HG03575 (cell line): ENCODE measurements at regions not wholly inside any gene's neighbourhood (a gene's known extent, or its start where the extent isn't known, plus 50 kb on each side); places are given as distances from the start of the nearest gene placed in this dataset.

Experiments used
- ATAC-seq: cut with Tn5 transposase; IDR thresholded peaks from one replicate; pipeline ENCODE4 v1.9.1; 2021; ENCODE audit not compliant: unreplicated experiment, insufficient number of reproducible peaks, low FRiP score; ENCODE audit errors: extremely low read depth

GRCh38 chr14:29166507-29166906, 399.9 kb downstream of the FOXG1 start:
- ATAC-seq, result no peak

DNA sequence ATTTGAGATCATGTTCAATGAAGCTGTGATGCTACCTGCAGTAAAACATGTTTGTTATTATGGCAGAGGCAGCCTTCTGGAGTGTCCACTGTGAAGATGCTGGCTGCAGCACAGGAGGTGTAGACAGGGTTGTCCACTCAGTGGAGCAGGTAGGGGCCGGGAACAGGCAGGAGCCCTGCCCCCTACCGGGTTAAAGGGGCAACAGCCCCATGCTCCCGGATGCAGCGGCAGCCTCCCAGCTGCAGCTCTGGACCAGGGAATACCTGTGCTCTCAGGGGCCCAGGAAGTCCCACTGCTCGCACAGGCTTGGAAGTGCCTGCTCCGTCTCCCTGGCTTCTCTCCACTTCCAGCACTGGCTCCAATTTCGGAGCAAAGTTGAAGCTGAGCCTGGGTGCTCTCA, 401.6 kb downstream of the FOXG1 start:
- no peak for ATAC-seq

DNA sequence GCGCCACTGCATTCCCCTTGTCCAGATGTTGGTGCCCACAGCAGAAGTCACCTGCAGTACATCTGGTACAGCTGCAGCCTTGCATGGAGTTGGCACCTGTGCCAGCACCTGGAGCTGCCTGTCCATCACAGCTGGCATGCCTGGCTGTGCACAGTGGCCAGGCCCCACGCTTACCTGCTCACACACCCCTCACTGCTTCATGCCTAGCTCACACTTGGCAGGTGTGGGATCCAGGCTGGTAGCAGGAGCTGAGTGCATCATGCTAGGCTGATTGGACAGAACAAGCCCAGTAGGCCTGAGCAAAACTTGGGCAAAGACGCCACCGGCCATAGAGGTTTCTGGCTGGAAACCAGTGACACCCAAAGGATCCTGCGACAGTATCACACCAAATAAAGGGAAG, 402.8 kb downstream of the FOXG1 start:
- ATAC-seq, result no peak

- ATAC-seq, result no peak
These were observed 409.1 kb downstream of the FOXG1 start for GRCh38 chr14:29175706-29176105.

GRCh38 chr14:29176876-29177275, 410.3 kb downstream of the FOXG1 start:
- no peak for ATAC-seq

DNA sequence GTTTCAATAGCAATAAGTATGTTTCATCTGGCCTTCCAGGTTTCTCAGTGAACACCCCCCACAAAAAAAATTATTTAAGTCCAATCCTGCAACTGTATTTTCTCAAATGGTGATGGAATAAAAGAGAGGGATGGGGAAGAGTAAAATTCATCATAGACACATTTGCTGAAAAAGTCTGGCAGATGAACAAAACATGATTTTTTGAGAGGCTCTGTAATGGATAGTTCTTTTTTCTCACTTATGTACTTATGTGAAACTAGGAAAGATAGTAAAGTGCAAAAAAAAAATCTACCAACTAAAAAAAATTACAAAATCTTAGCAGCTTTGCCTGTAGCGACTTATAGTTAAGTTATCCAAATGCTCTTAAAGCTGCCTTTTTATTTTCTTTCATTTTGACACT, 412.4 kb downstream of the FOXG1 start:
- no peak for ATAC-seq

DNA sequence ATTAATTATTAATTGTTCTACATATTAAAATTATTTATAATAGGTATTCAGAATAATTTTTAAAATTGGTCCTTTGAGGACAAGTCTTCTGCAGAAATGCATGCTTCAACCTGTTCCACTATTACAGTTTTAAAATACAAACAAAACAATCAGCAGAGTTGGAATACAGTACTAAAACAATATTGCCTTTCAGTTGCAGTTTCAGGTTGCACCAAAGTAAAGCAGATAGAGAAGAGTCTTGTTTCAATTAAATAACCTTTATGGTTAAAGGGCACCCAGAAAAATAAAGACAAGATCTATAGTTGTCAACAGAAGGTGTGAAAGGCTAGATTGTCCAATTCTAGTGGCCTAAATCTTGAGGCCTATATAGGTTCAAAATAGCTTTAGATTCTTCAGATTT, 424.5 kb downstream of the FOXG1 start:
- ATAC-seq, result no peak

GRCh38 chr14:29197557-29197956, 431.0 kb downstream of the FOXG1 start:
- no peak for ATAC-seq

DNA sequence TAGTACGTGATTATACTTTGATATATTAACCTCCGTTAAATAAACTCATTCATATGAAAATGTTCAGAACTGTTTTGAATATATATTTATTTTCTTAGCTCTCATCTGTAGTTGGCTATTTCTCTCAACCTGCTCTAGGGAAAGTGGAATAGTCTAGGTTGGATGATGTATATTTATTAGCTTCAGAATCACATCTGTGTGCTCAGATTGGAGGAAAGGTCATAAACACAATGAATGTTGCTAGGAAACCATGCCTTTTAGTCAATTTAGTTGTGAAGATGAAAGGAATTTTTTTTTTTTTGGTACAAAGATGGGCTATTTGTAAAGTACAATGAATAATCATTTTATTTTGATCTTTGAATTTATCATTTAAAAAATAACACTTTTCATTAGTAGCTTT, 439.1 kb downstream of the FOXG1 start:
- ATAC-seq, result no peak

- ATAC-seq, result no peak
These were observed 449.3 kb downstream of the FOXG1 start for GRCh38 chr14:29215853-29216252.

- ATAC-seq, result no peak
These were observed 450.0 kb downstream of the FOXG1 start for GRCh38 chr14:29216268-29217232.

GRCh38 chr14:29217813-29218450, 451.3 kb downstream of the FOXG1 start:
- no peak for ATAC-seq

DNA sequence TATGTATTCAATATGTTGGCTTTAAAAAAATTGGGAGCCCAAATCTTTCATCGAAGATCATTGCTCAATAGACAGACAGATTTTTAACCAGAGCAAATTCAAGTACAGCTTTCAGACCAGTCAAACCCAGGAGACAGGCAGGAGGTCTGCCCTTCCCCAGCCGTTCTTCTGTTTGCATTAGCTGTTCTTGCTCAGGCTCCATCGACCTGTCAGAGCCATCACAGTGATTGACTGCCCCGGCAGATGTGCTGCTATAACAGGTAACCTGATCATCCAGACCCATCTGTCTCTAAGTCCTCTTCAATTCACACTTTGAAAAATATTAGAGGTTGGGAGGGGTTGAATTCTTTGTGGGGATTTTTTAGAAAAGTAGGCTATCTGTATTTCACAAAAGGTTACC, 453.5 kb downstream of the FOXG1 start:
- ATAC-seq, result no peak

- ATAC-seq, result no peak
These were observed 454.0 kb downstream of the FOXG1 start for GRCh38 chr14:29220566-29220965.

DNA sequence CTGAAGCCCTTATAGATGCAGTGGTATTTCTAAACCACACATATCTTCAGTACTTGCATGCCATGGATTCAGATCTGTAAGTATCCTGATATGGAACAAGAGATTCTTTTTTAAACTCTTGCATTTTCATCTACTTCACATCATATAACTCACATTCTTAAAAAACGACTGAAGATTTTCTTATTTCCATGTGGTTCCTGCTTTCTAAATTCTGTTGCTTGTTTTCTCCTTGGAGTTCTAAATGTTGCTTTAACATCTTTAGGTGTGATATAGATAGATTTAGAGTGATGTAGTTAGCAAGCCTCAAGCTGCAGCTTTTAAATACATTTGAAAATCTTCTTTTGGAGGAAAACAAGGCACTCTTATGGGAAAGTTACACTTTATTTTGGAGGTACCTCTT, 455.4 kb downstream of the FOXG1 start:
- no peak for ATAC-seq

GRCh38 chr14:29222671-29223268, 456.2 kb downstream of the FOXG1 start:
- no peak for ATAC-seq

DNA sequence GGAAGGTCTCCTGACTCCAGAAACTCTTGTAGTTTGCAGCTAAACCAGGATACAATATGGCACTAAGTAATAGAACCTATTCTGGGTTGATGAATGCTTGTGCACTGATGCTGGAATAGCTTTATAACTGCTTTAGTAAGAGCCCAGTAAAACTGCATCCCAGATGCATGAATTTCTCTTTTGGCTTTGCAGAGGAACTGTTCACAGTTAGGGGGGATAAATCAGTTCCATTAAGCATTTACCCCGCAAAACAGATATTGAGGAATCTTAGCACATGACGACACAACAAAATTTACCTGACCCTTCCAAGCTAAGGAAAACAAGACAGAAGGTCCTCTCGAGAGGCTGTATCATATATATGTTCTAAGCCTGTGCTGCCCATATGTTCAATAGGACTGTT, 457.4 kb downstream of the FOXG1 start:
- ATAC-seq, result no peak

GRCh38 chr14:29227631-29228030, 461.0 kb downstream of the FOXG1 start:
- ATAC-seq, result no peak

DNA sequence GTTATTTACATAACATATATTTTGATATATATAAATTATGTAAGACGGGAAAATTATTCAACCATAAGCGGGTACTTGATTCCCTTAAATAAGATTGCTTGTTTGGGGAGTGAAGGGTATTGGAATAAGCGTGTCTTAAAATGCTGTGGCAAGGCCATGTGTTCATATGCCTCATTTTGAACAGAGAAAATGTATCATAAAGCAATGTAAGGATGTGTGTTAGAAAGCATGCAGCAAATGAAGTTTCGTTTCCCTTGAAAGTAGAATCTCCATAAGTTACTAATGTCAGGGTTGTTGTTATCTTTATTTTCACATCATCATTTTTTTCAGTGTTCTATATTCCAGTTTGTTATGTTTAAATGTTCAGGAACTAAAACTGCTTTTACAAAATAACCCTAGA, 465.6 kb downstream of the FOXG1 start:
- no peak for ATAC-seq

DNA sequence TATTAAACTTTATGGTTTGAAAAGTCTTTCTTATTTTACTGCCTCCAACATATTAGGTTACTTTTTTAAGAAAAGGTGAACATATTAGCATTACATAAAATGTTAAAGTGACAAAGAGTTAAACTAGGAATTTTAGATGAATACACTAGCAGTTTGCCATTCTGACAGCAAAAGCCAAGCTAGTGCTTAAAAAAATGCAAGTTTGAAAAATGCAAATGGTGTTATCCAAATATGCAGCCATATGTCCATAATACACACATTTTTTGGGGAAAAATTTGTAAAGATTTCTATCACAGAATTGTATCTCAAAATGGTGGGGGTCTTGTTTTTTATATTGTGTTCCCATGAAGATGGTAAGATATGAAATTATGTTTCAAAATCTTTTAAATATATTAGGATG, 466.1 kb downstream of the FOXG1 start:
- no peak for ATAC-seq
